Hepatic stellate cell (primary cell): ENCODE measurements at regions not wholly inside any gene's neighbourhood (a gene's known extent, or its start where the extent isn't known, plus 50 kb on each side); places are given as distances from the start of the nearest gene placed in this dataset.

Experiments
- DNase-seq: peaks from one replicate; pipeline ENCODE4 v3.0.0; 2011; ENCODE audit warnings: low spot score

DNA sequence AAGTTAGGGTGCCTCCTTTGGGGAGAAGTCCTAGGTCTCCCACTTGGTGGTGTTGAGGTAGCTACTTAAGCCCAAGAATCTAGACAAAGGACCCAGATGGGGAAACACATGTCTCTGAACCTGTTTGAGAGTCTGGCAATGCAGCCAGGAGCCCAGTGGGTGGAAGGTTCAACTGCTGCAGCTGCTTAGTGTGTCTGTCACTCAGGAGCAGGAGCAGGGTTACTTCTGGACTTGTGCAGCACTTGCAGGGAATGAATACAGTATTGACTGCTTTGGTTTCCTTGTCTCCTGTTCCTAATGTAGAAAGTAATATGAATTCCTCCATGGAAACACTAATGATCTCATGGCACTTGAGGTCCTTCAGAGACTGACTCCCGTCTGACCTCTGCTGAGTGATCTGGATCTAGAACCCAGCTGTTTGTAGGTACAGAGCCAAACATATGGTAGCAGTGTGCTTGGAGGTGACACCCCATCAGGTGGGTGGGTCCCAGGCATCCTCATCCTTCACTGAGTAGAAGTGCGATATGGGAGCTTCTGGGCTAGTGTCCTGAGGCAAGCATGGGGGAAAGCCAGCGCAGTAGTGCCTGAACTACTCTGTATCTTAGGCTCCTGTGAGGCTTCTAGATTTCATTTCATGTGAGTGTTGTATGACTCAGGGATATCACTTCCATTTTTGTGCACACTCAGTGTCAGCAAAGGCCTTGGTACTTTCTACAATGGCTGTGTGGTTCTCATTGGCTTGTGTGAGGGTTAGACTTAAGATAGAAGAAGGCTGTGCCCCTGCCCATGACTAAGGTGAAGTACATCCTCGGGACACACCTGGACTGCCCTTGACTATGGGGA lies 85.0 kb upstream of the WDR1 start:
- DNase-seq: no peak

DNA sequence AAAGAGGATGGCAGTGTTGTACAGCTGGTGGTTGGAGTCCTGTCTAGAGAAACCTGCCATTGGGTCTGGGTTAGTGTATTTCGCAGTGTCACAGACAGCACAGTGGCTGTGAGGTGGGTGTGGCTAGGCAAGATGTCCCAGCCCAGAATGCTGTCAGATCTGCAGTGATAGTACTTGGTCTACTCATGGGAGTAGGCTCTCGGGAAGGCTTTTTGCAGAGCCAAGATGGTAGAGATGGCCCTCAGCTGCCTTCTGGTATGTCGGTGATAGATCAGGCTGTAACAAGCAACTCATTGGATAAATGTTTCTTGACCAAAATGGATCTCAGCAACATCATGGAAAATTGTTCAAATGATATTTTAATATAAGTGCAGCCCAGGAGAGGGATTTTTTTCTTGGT lies 84.3 kb upstream of the WDR1 start:
- DNase-seq: no peak

DNA sequence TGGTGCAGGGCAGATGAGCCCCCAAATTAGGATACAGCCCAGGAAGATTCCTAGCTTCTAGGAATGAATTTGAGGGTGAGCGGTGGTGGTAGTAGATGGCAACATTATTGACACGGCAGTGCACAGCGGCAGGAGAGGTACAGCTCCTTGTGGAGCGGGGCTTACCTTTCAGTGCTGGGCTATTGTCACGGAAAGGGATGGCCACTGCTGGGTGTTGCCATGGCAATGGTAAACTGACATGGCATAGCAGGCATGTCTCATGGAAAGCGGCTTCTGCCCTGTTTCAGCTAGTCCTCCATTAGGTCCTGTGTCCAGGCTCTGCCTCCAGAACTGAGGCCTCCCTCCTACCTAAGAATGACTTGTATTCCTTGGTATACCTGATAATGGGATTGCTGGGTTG lies 81.8 kb upstream of the WDR1 start:
- DNase-seq: no peak

DNA sequence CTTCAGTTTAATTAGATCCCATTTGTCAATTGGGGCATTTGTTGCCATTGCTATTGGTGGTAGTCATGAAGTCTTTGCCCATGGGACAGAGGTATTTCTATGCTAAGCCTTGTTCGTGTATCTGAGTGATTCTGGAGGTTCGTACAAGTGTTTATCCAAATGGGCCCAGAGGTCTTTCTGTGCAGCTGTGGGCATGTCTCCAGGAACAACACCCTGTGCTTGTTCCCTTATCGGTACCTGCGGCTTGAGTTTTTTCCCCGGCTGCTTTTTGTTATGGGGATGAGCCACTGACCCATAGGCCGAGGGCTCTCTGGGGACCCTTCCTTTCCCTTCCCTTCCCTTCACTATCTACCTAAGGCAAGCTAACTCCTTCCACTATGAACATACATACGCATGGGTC lies 81.4 kb upstream of the WDR1 start:
- DNase-seq: no peak

DNA sequence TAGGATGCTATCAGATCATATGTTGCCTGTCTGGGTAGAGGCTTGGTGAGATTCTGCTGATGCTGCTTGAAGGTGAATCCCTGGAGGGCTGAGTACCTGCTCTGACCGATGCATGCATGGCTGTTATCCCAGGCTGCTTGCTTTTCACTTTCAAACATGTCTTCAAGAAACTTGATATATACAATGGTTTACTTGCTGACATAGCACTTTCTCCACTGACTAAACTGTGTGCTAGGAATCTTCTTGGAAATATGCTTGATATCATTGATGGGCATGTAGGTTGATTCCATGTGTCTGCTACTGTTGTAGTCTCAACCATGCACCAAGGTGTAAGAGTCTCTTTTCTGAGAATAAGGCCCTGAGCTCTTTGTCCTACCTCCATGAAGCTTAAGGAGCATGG lies 79.6 kb upstream of the WDR1 start:
- DNase-seq: no peak

DNA sequence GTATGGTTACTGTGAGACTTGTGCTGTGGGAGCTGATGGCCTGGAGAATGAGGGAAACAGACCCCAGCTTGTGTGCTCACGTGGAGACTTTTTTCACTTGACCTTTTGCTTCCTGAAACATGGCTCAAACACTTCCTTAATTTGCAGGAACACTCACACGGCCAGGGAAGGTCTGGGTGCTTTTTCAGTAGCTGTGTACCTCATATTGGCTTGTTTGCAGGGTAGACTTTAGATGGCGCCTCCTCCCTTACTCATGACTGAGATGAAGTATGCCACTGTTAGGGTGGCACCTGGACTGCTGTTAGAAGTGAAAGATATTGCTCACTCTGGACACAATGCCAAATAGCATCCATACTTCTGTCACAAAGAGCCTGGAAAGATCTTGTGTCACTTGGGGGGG lies 75.7 kb upstream of the WDR1 start:
- no peak for DNase-seq

DNA sequence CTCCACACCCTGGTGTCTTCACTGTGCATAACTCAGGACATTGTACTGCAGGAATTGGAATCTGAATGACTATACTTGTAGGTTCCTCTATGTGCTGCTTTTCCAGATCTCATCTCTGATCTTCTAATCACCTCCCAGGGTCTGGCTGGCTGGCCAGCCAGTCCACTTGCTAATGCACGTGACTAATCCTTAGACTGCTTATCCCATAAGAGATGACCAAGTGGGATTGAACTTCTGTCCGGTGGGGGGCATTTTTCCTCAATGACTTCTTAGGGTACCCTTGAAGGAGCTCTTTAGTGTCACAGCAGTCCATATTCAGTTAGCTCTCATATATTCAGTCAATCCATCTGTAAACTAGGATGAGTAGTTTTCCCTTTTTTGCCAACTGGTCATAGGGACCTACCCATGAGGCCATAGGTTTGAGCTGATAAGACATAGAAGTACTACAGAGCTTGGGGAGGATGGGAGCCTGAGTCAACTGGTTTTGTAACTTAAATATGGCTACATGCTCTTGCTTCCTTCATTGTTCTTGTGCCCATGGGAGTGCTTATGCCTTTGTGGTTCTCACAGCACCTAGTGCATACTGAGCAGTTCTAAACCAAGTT lies 71.9 kb upstream of the WDR1 start:
- DNase-seq: no peak

DNA sequence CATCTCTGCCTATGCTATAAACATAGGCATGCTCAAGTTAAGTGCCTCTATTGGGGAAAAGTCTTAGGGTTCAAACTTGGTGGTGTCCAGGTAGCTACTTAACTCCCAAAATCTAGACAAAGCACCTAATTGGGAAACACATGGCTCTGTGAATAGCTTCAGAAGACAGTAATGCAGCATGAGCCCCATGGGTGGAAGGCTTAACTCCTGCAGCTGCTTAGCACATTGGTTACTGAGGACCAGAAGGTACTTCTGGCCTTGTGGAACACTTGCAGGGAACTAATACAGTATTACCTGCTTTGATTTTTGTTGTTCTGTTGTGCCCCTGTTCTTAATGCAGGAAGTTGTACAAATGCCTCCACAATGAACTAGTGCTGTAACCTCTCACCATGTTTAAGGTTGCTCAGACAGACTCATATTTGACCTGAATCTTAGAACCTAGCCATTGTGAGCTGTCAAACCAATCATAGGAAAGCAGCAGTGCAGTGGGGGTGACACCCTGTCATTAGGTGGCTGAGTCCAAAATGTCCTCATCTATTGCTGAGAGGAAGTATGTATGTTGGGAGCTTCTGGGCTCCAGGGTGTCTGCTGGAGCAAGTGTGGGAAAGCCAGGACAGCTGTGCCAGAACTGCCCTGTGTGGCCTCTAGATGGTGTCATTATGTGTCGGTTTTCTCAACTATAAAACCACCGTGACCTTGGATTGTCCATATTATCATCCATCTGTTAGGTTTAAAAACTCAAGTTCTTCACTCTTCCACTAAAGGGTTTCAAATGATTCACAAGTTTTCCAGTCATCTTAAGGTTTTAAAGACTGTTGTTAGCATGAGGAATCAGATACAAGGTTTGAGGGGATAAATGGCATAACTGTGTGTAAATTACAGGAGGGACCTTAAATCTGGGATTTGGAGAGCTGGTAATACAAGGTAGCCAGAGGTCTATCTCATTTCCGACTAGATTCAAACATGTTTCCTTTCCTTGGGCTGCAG lies 69.9 kb upstream of the WDR1 start:
- no peak for DNase-seq

DNA sequence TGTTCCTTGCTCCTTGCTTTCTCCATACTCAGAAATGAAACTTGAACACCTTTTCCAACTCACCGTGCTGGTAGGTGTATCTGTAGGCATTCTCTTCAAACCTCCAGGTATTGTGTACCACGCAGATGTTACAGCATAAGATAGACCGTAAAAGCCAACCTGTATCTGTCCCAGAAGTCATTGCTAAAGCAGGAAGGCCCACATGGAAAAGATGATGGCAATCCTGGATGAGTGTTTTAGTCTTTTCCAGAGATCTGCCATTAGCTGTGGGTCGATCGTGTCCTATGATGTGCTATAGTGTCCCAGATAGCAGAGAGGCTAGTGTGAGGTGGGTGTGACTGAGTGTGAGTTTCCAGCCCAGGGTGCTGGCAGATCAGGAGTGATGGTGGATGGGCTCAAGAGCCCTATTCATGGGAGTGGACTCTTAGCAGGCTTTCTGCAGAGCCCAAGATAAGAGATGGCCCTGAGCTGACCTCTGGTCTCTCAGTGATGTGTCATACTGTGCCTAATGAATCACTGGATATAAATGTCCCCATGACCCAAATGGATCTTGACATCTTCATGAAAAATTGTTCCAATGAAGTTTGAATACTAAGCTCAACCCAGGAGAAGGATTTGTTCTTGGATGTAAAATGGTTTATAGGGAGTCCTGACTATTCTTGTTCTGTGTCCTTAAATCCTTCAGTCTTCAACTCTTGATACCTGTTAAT lies 69.1 kb upstream of the WDR1 start:
- no peak for DNase-seq

DNA sequence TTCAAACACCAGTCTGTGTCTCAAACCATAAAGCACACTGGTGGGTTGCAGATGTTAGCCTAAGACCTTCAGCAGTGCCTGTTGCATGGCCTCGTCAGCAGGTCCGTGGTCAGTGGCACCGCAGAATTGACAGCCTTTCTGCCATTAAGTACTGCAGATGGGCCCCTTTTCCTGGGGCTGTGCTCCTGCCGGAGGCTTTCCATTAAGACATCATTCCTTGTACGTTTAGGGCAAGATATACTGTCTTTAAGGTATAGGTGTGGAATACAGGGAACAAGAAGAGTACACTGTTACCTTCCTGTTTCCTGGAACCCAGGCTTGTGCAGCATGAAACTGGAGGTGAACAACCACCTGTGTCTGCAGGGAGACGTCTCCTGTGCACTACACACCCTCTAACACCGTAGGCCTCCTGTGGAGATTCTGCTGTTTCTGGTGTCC lies 67.9 kb upstream of the WDR1 start:
- no peak for DNase-seq

DNA sequence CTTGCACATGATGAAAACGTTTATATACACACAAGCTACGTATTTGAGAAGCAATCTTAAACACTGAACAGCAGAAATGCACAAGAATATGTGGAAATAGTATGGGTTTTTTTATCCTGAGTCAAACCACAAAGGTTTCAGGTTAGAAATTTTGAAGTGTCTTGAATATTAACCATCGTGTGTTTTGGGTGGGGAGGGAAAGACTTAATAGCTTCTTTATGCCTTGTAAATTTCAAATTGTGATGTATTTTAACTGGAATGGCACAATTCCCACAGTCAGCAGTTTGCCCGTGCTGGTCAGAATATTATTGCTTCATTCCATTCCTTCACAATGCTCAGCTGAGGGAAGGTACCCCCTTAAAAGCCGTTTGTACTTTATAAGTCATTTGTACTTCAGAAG lies 67.4 kb upstream of the WDR1 start:
- DNase-seq: no peak

DNA sequence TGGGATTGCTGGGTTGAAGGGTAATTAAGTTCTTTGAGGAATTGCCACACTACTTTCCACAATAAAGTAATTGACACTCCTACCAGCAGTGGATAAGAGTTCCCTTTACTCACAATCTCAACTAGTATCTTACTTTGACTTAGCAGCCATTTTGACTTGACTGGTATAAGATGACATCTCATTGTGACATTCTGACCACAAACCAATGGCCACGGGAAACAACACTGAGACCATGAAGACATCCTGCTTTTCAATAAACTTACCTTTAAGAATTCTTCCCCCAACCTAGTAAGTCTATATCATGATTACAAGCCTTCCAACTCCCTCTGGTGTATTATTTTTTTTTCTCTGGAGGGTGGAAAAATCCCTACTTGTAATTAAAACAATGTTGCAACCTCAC lies 66.9 kb upstream of the WDR1 start:
- DNase-seq: no peak

DNA sequence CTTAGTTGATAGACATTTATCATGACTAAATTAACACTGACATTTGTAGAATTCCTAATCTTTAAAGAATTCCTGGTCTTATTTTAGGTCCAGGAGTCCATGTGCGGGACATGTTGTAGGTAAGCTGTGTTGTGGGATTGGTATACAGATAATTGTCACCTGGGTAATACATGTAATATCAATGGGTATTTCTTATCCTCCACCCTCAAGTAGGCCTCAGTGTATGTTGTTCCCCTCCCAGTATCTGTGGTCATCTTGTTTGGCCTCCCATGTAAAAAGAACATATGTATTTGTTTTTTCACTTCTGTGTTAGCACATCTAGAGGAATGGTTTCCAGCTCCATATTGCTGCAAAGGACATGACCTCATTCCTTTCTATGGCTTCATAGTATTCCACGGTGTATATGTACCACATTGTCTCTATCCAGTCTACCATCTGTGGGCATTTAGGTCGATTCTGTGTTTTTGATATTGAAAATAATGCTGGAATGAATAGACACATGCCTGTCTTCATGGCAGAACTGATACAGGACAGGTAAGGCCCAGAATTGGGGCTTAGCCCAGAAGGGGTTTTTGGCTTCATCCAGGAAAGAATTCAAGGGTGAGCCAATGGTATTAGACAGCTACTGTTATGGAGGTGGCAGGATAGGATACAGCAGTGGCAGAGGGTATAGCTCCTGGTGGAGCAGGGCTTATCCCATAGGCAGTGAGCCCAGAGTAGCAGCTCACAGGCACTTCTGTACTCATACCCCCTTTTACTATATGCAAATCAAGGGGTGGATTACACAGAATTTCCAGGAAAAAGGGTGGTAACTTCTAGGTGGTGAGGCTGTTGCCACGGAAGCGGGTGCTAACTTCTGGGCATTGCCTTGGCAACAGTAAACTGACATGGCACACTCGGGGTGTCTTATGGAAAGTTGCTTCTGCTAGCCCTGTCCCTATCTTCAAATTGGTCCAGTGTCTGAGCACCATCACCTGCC lies 66.1 kb upstream of the WDR1 start:
- no peak for DNase-seq

DNA sequence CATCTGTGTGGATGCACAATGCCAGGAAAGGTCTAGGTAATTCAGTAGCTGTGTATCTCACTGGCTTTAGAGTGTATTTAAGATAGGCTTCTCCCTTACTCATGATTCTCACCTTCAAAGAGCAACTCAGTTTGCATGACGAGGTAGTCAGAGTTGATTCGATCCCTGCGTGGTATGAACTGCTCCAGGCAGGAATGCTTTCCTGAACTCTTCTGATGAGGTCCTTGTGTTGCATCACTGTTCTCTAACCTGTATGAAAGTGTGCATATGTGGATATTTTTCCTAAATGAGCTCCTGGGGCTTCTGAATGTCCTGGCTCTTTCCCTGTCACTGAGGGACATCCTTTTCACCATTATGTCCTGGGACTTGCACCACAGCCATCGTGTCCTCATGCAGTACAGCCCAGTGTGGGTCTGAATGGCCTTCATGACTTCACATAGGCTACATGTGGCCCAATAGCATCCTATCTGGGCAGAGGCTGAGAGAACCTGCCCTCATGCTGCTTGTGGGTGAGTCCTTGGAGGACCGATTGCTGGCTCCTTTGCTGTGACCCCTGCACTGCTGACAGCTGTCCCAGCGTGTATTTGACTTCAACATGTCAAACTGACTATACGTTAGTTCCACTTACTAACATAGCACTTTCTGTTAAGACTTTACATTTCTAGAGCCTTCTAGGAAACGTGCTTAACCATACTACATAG lies 65.3 kb upstream of the WDR1 start:
- DNase-seq: no peak

DNA sequence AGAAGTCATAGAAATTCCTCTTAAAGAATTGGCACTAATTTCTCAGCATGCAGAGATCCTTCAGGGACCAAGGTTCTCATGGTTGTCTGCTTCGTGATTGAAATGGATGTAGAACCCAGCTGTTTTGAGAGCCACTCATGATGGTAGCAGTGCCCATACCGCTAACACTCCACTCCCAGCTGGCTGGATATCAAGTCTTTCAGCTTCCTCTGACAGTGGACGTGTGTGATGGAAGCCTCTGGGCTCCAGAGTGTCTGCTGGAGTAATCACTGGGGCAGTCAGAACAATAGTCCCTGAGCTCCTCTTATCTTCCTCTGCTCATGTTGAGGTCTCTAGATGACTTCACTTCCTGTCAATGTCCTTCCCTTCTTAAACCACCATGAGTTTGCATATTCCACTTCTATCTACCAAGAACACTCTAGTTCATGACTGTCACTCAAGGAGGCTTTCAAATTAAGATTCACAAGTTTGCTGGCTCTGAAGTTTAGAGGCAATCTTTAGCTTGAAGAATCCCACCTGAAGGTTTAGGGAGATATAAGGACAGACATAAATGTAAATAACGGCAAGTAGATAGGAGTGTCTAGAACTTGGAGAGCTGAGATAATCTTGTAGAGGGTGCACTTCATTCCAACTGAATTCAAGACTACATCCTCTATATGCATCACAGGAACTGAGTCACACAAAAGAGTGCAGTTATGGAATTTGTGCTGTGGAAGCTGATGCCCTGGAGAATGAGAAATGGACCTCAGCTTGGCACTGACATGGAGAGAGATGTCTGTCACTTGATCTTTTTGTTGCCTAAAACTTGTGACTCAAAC lies 64.5 kb upstream of the WDR1 start:
- peak; percentile 39 for DNase-seq

DNA sequence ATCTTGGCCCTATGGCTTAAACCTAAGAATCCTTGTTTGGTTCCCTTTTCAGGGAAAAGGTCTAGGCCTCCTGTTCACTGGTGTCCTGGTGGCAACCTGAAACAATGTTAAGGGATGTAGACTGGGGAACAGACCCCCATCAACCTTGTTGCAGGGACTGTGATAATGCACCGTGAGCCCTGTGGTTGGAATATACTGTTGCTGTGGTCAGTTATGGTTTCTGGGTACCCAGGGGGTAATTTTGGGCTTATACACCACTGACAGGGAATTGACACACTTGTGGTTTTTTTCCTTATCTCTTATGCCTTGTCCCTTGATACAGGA lies 64.0 kb upstream of the WDR1 start:
- no peak for DNase-seq

DNA sequence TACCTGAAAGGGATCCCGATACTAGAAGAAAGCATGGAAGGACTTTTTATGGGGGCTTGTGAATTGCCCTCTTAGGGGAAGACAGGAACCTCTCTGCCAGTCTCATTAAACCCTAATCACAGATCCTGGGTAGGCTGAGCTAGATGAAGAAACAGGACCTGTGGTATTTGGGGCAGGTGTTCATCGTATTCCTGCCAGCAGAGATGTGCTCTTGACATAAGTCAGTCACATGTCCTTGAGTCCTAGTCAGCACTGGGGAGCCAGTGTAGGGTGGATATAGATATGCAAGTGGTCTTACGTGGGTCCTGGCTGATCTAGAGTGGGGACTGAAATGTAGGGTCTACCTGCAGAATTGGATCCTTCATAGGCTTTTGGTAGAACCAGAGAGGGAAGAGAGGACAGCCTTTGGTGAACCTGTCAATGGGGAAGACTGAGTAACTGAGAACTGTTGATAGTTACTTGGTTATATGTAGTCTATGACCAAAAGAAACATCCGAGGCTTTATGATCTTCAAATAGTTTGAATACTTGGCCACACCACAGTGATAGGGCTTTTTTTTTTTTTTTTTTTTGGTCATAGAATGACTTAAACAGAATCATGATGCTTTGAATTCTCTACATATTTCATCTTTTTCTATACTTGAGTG lies 63.5 kb upstream of the WDR1 start:
- DNase-seq: peak; percentile 58

DNA sequence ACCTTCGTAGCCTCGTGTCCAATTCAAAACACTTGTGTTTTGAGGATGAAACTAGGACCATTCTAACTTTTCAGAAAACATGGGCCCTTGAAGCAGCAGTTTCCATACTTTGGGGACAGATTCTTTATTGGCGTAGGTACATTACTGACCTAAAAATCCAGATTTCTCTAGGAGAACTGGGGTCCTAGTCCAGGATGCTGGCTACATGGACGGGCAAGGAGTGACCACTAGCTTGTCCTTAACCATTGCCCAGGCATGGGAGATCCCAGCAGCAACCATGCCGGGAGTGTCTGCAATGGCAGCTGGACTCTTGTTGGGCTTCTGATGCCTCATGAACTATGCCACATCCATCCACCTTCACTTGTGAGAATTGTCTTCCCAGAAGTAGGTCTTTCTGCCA lies 62.2 kb upstream of the WDR1 start:
- no peak for DNase-seq

DNA sequence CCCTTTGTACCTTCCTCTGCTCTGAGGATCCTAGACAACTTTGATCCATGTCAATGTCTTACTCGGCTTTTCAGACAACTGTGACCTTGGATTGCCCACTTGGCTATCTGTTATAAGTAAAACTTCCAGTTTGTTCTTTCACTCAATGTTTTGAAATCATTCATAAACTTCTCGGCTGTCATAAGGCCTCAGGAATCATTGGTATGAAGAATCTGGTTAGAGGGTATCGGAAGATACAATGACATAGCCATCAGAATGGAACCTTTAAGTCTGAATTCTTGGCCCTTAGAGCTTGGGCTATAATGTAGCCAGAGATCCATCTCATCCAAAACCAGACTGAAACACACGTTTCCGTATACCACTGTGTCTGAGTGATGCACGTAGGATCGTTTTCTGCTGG lies 59.0 kb upstream of the WDR1 start:
- no peak for DNase-seq
